WTC11 (cell line): ENCODE measurements at regions not wholly inside any gene's neighbourhood (a gene's known extent, or its start where the extent isn't known, plus 50 kb on each side); places are given as distances from the start of the nearest gene placed in this dataset.

Experiments
- ATAC-seq: fragments of 200-7000 bp; cut with Tn5 transposase; 2 replicates; pipeline ENCODE4 v1.10.0; 2021; ENCODE audit warnings: mild to moderate bottlenecking, moderate library complexity
- CTCF ChIA-PET: fragments of 300-600 bp; sonication (Branson Sonifier 250); formaldehyde crosslinking; loops from one replicate; lab custom pipeline; 2021; ENCODE audit warnings: antibody characterized with exemption; lab: Charles Lee
- POLR2A ChIA-PET: fragments of 350-600 bp; sonication (Branson Sonifier 250); formaldehyde crosslinking; loops from one replicate; lab custom pipeline; 2021; ENCODE audit warnings: antibody characterized with exemption; lab: Charles Lee
- DNase-seq: peaks from one replicate; pipeline ENCODE4 v3.0.0; 2021; ENCODE audit warnings: low spot score
- H3K27ac Mint-ChIP-seq: 2 replicates; pipeline ENCODE4 v1.8.0; 2021; ENCODE audit warnings: mixed read lengths
- H3K27me3 Mint-ChIP-seq: 2 replicates; pipeline ENCODE4 v1.8.0; 2021; ENCODE audit warnings: low read depth, mild to moderate bottlenecking, moderate library complexity, mixed read lengths
- H3K36me3 Mint-ChIP-seq: 2 replicates; pipeline ENCODE4 v1.8.0; 2021; ENCODE audit warnings: mixed read lengths
- H3K4me1 Mint-ChIP-seq: 2 replicates; pipeline ENCODE4 v1.8.0; 2022; ENCODE audit warnings: mixed read lengths
- H3K4me3 Mint-ChIP-seq: 2 replicates; pipeline ENCODE4 v1.8.0; 2021; ENCODE audit warnings: mild to moderate bottlenecking, moderate library complexity, mixed read lengths
- H3K9me3 Mint-ChIP-seq: 2 replicates; pipeline ENCODE4 v1.8.0; 2021; ENCODE audit warnings: mixed read lengths
- ARID4B ChIP-seq: sonication (generic); formaldehyde crosslinking; IDR thresholded peaks from 2 replicates; pipeline ENCODE4 v1.8.0; 2023; ENCODE audit warnings: missing genetic modification reagents, mild to moderate bottlenecking, borderline replicate concordance
- ATF1 ChIP-seq: sonication (generic); formaldehyde crosslinking; IDR thresholded peaks from 2 replicates; pipeline ENCODE4 v1.8.1; 2023; ENCODE audit warnings: mild to moderate bottlenecking, moderate library complexity, missing genetic modification reagents
- E2F1 ChIP-seq: sonication (generic); formaldehyde crosslinking; IDR thresholded peaks from 2 replicates; pipeline ENCODE4 v1.8.0; 2022; ENCODE audit warnings: mild to moderate bottlenecking, missing genetic modification reagents
- ESRRA ChIP-seq: sonication (generic); formaldehyde crosslinking; IDR thresholded peaks from 2 replicates; pipeline ENCODE4 v1.8.1; 2022; ENCODE audit warnings: mild to moderate bottlenecking, missing genetic modification reagents, borderline replicate concordance
- HMGA2 ChIP-seq: fragments of 250-450 bp; sonication (Bioruptor Pico); IDR thresholded peaks from 2 replicates; pipeline ENCODE4 v1.4.0; 2021; ENCODE audit warnings: mild to moderate bottlenecking, moderate library complexity
- HMGXB4 ChIP-seq: sonication (generic); formaldehyde crosslinking; IDR thresholded peaks from 2 replicates; pipeline ENCODE4 v1.8.1; 2023; ENCODE audit warnings: mild to moderate bottlenecking, moderate library complexity, missing genetic modification reagents
- JUN ChIP-seq: sonication (generic); formaldehyde crosslinking; IDR thresholded peaks from 2 replicates; pipeline ENCODE4 v1.8.0; 2023; ENCODE audit warnings: mild to moderate bottlenecking, missing genetic modification reagents
- NFATC4 ChIP-seq: fragments of 250-450 bp; sonication (Bioruptor Pico); IDR thresholded peaks from 2 replicates; pipeline ENCODE4 v1.9.0; 2021; ENCODE audit warnings: mild to moderate bottlenecking
- PRRX2 ChIP-seq: fragments of 250-450 bp; sonication (Bioruptor Pico); IDR thresholded peaks from 2 replicates; pipeline ENCODE4 v1.8.0; 2021; ENCODE audit warnings: mild to moderate bottlenecking
- TCF7 ChIP-seq: sonication (generic); formaldehyde crosslinking; IDR thresholded peaks from 2 replicates; pipeline ENCODE4 v1.8.0; 2022; ENCODE audit warnings: mild to moderate bottlenecking, low read depth, missing genetic modification reagents, moderate library complexity
- ZNF219 ChIP-seq: sonication (generic); formaldehyde crosslinking; IDR thresholded peaks from 2 replicates; pipeline ENCODE4 v1.8.0; 2023; ENCODE audit warnings: missing genetic modification reagents, mild to moderate bottlenecking, borderline replicate concordance
- ZNF317 ChIP-seq: sonication (generic); formaldehyde crosslinking; IDR thresholded peaks from 2 replicates; pipeline ENCODE4 v1.8.1; 2023; ENCODE audit warnings: low read depth, mild to moderate bottlenecking, moderate library complexity, missing genetic modification reagents, borderline replicate concordance
- ZNF416 ChIP-seq: fragments of 250-450 bp; sonication (Bioruptor Pico); IDR thresholded peaks from 2 replicates; pipeline ENCODE4 v1.9.0; 2021; ENCODE audit warnings: mild to moderate bottlenecking, inconsistent platforms
- TF ChIP-seq, protein P1 (sequence below): fragments of 250-450 bp; sonication (Bioruptor Pico); IDR thresholded peaks from 2 replicates; pipeline ENCODE4 v1.9.0; 2021; ENCODE audit warnings: mild to moderate bottlenecking
- TF ChIP-seq, protein P2 (sequence below): fragments of 250-450 bp; sonication (Bioruptor Pico); conservative IDR thresholded peaks from 2 replicates; pipeline ENCODE4 v1.9.0; 2021; ENCODE audit warnings: mild to moderate bottlenecking
- TF ChIP-seq, protein P3 (sequence below): sonication (generic); formaldehyde crosslinking; IDR thresholded peaks from 2 replicates; pipeline ENCODE4 v1.8.1; 2022; ENCODE audit warnings: mild to moderate bottlenecking, moderate library complexity, missing genetic modification reagents
- TF ChIP-seq, protein P4 (sequence below): sonication (generic); formaldehyde crosslinking; IDR thresholded peaks from 2 replicates; pipeline ENCODE4 v1.8.0; 2022; ENCODE audit warnings: mild to moderate bottlenecking, missing genetic modification reagents

DNA sequence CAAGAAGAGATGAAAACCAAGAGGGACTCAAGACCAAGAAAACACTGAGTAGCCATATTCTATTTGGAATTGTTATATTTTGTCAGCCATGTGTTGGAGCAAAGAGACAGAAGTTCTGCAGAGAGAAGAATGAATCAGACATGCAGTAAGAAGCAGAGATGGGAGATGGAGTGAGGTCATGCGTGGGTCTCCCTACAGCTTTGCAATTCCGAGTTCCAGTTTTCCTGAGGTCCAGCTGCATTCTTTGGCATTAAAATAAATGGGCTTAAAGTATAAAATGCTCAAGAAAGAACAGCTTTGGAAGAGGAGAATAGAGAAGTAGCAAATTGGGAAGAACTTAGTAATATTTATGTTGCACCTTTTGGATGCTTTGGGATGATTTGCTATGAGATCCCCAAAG lies 361.6 kb downstream of the NPR3 start:
- H3K27me3 Mint-ChIP-seq, result no peaks in the 10 kb centered on the region
- TF ChIP-seq ZNF416, result no peak
- no peak for TF ChIP-seq ESRRA (CRISPR knock-in tag)
- no peak for TF ChIP-seq ATF1
- TF ChIP-seq JUN (CRISPR knock-in tag), result no peak
- TF ChIP-seq E2F1 (CRISPR knock-in tag), result no peak
- TF ChIP-seq, protein P1, sequence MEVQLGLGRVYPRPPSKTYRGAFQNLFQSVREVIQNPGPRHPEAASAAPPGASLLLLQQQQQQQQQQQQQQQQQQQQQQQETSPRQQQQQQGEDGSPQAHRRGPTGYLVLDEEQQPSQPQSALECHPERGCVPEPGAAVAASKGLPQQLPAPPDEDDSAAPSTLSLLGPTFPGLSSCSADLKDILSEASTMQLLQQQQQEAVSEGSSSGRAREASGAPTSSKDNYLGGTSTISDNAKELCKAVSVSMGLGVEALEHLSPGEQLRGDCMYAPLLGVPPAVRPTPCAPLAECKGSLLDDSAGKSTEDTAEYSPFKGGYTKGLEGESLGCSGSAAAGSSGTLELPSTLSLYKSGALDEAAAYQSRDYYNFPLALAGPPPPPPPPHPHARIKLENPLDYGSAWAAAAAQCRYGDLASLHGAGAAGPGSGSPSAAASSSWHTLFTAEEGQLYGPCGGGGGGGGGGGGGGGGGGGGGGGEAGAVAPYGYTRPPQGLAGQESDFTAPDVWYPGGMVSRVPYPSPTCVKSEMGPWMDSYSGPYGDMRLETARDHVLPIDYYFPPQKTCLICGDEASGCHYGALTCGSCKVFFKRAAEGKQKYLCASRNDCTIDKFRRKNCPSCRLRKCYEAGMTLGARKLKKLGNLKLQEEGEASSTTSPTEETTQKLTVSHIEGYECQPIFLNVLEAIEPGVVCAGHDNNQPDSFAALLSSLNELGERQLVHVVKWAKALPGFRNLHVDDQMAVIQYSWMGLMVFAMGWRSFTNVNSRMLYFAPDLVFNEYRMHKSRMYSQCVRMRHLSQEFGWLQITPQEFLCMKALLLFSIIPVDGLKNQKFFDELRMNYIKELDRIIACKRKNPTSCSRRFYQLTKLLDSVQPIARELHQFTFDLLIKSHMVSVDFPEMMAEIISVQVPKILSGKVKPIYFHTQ (CRISPR knock-in tag), result no peak
- TF ChIP-seq, protein P2, sequence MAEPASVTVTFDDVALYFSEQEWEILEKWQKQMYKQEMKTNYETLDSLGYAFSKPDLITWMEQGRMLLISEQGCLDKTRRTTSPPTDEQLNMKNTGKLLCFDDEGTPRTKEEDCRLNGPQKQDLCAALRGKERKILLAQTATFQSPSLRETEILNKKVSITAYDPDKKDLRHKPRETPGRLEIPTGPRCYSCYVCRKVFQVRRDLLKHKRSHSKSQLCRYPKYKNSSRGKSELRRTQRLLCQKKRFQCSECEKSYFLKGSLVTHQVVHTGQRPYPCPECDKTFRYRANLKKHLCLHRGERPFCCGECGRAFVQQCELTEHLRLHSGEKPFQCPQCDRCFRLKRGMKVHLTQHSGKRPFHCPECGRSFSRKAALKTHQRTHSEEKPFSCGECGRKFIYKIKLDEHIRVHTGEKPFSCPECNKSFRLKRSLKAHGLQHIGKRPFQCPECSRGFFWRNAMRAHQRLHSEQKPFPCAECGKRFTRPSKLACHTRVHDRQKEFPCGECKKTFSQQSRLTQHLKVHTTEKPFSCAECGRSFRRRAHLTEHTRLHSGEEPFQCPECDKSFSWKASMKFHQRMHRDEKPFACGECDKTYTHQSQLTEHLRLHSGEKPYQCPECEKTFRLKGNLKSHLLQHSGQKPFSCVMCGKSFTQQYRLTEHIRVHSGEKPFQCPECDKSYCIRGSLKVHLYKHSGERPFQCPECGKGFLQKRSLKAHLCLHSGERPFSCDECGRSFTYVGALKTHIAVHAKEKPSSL (CRISPR knock-in tag), result no peak
- TF ChIP-seq ZNF317 (CRISPR knock-in tag), result no peak
- TF ChIP-seq NFATC4, result no peak
- no peak for TF ChIP-seq PRRX2
- no peak overlapping the region for H3K27ac Mint-ChIP-seq
- ATAC-seq (no peak), DNase-seq (no peak)
- no peak overlapping the region for H3K4me3 Mint-ChIP-seq
- POLR2A ChIA-PET, result interaction anchor here (0.6 kb wide), 1 partner anchor 111 kb away, joined by 5 read pairs; no protein-coding TSS in a partner anchor
- peaks cover 5% of the 10 kb centered on the region; the same call in 1 of the 2 replicates for H3K36me3 Mint-ChIP-seq
- CTCF ChIA-PET, result no interaction called here
- H3K9me3 Mint-ChIP-seq, result peaks cover 9% of the 10 kb centered on the region
- peaks cover 8% of the 10 kb centered on the region; the same call in 1 of the 2 replicates for H3K4me1 Mint-ChIP-seq

GRCh38 chr5:33073881-33074327 lies 362.8 kb downstream of the NPR3 start:
- Mint-ChIP-seq H3K9me3 (peaks cover 12% of the 10 kb centered on the region), H3K36me3 (peaks cover 5% of the 10 kb centered on the region; the same call in 1 of the 2 replicates), H3K4me3 (no peak overlapping the region), H3K27ac (no peak overlapping the region), H3K4me1 (peaks cover 8% of the 10 kb centered on the region; the same call in 1 of the 2 replicates), H3K27me3 (no peaks in the 10 kb centered on the region)
- no peak for ATAC-seq
- no peak for TF ChIP-seq HMGXB4
- TF ChIP-seq, protein P3, sequence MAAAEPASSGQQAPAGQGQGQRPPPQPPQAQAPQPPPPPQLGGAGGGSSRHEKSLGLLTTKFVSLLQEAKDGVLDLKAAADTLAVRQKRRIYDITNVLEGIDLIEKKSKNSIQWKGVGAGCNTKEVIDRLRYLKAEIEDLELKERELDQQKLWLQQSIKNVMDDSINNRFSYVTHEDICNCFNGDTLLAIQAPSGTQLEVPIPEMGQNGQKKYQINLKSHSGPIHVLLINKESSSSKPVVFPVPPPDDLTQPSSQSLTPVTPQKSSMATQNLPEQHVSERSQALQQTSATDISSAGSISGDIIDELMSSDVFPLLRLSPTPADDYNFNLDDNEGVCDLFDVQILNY (CRISPR knock-in tag), result no peak
- ChIA-PET CTCF (no interaction called here), POLR2A (no interaction called here)
- no peak for DNase-seq

GRCh38 chr5:33074548-33074947 lies 363.4 kb downstream of the NPR3 start:
- H3K27me3 Mint-ChIP-seq, result no peaks in the 10 kb centered on the region
- DNase-seq (no peak), ATAC-seq (no peak)
- H3K9me3 Mint-ChIP-seq, result peaks cover 12% of the 10 kb centered on the region
- ChIA-PET POLR2A (no interaction called here), CTCF (no interaction called here)
- H3K4me3 Mint-ChIP-seq, result no peak overlapping the region
- peaks cover 8% of the 10 kb centered on the region; the same call in 1 of the 2 replicates for H3K4me1 Mint-ChIP-seq
- peaks cover 5% of the 10 kb centered on the region; the same call in 1 of the 2 replicates for H3K36me3 Mint-ChIP-seq
- no peak overlapping the region for H3K27ac Mint-ChIP-seq
- TF ChIP-seq ZNF219 (CRISPR knock-in tag) (no peak), HMGA2 (CRISPR knock-in tag) (no peak), ZNF317 (CRISPR knock-in tag) (no peak), TCF7 (CRISPR knock-in tag) (no peak), E2F1 (CRISPR knock-in tag) (no peak), ARID4B (no peak)
- TF ChIP-seq, protein P4, sequence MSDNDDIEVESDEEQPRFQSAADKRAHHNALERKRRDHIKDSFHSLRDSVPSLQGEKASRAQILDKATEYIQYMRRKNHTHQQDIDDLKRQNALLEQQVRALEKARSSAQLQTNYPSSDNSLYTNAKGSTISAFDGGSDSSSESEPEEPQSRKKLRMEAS, result no peak
